Stimulated activated CD4-positive, alpha-beta T cell treated with anti-CD3 and anti-CD28 coated beads, Interleukin-1b, Interleukin-23, amount 100 ng/mL, for 48 hours (primary cell): ENCODE measurements at regions not wholly inside any gene's neighbourhood (a gene's known extent, or its start where the extent isn't known, plus 50 kb on each side); places are given as distances from the start of the nearest gene placed in this dataset.
"Not testable (repeated sequence)": the region's sequence is repeated elsewhere in the genome, so short reads cannot be mapped to it uniquely, and the experiment has no call there.

ENCODE experiments used
- DNase-seq: peaks from one replicate; pipeline ENCODE4 v3.0.0-alpha.2; 2020

DNA sequence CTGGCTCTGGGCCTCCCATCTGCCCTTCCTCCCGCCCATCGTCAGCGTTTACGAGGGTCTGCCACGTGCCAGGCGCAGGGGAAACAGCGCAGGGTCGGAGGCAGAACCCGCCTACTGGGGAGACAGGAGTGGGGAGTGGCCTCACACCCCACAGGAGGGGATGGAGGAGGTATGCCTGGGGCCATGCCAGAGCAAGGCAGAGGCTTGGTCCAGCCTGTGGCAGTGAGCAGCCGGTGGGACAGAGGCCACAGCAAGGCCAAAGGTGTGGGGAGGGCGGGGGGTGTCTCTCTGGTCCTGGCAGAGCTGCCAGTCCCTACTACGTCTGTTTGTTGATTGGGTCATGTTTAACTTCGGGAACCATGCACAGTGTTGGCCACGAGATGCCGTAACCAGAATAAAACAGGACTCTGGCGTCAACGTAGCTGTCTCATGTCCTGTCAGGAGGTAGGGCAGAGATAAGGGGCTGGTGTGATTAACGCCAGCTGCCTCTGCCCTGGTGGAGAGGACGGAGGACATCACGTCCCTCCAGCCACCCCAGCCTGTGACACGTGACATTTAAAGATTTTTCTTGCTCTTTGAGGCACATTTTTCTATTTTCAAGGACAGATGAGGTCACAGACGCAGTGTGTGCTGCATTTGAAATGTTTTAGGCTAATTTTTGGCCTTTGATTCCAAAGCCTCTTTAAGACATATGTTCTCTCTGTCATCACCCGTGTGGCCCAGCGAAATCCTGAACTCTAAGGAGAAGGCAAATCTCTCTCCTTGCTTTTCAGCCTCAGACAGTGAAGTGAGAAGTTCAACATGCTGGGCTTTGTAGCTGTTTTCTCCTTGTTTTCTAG is 193.3 kb downstream of the LAT start:
- DNase-seq, result not testable (repeated sequence)

DNA sequence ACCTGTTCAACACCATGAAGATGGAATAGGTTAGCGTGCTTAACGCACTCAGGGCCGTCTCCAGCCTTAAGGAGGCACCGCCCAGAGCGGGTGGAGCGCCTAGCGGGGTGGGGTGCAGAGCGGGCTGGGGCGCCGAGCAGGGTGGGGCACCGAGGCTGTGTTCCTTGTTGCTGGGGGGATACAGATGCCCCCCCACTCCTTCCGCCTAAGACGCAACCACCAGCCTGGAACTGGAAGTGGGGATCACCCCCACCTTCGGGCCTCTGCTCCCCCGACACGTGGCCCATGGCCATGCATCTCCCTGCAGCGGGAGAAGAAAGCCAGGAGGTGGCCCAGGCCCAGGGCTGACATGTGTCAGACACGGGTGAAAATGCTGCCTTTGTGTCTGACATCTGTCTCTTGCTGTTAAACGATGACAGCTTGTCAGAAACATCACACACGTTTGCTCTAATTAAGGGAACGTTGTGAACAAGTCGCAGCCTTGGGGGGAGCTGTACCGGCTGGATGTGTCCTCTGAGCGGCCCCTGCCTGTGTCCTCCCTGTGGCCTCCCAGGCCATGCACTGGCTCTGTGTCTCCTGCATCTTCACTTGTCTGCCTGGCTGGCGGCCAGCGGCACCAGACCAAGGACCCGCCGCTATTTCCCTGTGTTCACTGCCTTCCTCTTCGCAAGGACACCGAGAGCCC is 192.5 kb downstream of the LAT start:
- DNase-seq, result not testable (repeated sequence)

DNA sequence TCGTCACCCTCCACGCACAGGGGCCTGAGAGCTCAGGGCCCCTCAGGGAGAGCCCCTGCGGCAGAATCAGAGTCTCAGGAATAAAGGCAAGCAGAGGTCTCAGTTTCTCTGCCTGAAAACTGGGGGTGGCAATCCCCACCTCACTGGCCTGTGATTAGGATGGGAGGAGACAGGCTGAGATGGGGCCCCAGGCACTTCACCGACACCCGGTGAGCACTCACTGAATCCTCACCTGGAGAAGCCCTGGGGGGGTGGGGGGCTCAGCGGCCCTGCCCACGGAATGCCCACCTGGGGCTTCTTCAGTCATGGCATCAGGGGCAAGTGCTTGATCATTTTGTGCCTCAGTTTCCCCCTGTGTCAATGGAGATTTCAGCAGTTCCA is 192.0 kb downstream of the LAT start:
- not testable (repeated sequence) for DNase-seq

DNA sequence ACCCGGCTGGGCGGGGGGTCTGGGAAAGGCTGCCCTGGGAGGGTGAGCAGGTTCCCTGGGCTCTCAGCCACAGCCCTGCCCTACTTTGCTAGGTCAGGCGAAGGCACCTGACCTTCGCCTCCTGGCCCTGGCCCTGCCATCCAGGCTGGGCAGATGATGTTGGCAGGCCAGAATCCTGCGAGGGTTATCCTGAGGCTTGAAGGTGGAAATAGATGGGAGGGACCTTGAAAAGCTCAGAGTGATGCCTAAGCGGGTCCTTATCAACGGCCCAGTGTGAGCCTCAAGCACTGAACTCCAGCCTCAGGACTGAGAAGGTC is 191.3 kb downstream of the LAT start:
- not testable (repeated sequence) for DNase-seq

DNA sequence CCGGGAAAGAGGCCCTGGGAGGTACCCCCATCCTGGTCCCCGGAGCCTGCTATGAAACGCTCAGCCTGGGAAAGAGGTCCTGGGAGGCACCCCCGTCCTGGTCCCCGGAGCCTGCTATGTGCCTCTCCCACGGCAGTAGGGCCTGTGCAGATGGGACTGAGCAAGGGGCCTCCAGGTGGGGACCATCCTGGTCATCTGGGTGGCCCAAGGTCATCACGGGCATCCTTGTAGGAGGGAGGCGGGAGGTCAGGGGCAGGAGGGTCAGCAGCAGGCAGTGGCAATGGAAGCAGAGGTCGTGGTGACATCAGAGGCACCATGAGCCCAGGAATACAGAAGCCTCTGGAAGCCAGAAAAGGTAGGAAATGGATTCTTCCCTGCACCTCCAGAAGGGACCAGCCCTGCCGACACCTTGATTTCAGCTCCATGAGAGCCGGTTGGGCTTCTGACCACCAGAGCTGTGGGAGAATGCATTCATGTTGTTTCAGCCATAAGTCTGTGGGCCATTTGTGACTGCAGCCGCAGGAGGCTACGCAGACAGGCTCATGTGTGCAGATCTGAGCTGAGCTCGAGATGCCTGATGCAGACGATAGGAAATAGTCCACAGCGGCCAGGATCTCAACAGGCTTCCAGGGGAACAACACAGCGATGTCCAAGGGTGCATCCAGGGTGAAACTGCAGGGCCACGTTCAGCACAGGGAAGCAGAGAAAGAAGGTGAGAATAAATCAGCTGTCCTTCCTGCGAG is 190.7 kb downstream of the LAT start:
- not testable (repeated sequence) for DNase-seq

GRCh38 chr16:29173371-29174305 is 188.8 kb downstream of the LAT start:
- DNase-seq, result not testable (repeated sequence)

- not testable (repeated sequence) for DNase-seq
Observed at GRCh38 chr16:29172098-29172724, 187.4 kb downstream of the LAT start.

DNA sequence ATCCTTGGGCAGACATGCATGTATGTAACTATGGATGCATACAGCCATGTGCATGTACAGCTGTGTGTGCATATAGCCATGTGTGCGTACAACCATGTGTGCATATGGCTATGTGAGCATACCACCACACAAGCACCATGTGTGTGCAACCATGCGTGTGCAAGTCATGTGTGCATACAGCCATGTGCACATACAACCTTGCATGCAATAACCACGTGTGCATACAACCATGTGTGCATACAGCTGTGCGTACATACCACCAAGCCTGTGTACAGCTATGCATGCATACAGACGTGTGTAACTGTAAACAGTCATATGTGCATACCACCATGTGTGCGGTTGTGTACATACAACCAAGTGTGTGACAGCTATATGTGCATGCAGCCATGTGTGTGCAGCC is 186.4 kb downstream of the LAT start:
- DNase-seq, result not testable (repeated sequence)

DNA sequence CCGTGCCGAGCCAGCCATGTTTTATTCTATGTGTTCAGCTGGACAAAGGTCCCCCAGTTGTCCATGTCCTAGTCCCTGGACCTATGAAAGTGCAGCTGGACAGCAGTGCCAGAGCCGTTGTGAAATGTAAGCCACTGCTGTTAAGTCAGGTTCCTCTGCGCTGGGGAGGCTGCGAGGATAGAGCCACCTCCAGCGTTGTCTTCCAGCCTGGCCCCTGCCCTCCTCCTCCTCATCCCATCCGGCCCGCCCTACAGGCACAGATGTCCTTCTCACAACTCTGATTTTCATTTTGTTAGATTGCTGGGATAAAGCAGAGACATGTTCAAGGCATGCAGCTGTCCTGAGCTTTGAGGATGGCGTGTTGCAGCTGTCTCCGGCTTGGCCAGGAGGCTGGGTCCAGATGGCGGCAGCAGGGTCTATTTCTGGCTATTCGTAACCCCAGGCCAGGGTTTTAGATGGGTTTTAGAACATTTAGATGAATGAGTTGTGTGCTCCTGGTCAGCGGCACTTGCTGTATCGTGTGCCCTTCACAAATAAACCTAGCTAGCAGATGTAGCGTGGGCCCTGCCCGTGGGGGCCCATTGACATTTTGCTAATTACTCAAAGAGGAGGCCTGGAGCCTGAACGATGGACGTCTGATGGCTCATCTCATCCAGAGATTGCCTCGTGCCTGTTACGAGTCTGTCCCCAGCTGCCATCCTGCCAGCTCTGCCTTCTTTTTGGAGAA is 185.7 kb downstream of the LAT start:
- DNase-seq, result not testable (repeated sequence)

DNA sequence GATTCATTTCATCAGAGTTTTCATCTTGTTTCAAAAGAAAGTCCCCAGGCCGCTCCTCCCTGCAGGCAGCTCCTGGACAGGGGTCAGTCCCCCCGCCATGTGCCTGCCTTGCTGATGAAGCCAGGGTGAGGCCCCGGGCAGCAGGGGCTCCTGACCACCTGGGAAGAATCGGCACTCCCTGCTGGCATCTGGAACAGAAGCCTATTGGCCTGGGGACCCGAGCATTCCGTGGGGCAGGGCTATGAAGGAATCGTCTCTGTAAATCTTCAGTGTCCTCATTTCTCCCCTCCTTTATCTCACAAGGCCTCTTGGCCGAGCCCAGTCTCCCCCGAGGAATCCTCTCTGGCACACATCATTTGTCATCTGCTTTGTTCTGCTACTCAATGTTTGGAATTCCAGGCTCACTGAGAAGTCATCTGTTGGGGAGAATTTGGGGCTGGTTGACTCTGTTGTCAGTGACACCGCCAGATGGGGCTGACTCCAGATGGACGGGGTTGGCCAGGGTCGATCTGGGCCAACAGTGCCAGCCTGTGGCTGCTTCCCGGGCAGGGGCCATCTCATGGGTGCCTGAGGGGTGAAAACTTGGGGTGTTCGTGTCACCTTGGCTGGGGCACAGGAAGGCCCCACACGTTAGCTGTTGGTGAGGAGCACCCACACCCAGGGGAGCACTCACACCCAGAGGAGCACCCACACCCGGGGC is 184.6 kb downstream of the LAT start:
- not testable (repeated sequence) for DNase-seq

DNA sequence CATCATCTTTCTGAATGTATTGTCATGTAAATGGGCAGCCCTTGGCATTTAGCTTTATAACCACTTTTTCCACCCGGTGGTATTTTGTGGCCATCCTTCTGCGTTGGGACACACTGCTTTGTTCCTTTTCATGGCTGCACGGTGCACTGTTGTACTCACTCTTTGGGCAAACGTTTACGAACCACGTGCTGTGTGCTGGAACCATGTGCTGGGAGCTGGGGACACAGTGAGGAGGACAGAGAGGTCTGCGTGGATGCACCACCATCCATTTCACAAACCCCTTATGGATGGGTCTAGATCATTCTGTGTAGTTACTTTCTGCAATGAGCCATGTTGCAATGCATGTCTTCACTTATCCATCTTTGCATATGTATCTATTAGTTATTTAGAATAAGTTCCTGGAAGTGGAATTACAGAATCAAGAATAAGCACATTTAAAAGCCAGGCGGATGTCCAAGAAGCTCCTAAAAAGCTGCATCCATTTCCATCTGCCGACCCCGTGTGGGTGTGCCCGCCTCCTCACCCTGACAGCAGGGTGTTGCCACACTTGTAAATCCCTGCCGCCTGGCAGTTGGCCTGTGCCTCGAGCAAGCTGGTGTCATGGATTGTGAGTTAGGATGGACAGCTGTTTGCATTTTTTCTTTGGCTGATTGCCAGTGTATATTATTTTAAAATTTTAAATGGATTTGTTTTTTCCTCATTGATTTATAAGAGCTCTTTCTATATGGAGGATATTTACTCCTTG is 183.8 kb downstream of the LAT start:
- DNase-seq, result not testable (repeated sequence)

- DNase-seq, result not testable (repeated sequence)
Observed at GRCh38 chr16:29164442-29165089, 179.7 kb downstream of the LAT start.

- not testable (repeated sequence) for DNase-seq
Observed at GRCh38 chr16:29160171-29160570, 175.3 kb downstream of the LAT start.

- DNase-seq, result not testable (repeated sequence)
Observed at GRCh38 chr16:29159603-29160002, 174.8 kb downstream of the LAT start.

DNA sequence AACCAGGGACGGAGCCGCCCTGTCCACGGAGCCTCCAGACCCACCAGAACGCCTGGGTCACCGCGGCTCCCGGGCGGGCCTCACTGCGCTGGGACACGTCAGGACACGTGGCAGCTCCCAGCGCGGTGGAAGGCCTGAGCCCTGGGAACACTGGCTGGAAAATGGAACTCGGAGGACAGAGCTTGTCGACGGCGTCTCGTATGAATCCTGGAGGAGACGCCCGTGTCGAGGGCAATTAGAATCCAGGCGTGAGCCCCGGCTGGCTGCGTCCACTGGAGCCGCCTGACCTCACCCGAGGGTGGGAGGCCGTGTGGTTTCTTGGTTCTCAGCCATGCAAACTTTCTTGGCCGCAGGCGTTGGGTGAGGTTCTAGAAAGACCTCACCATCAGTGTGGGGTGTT is 173.9 kb downstream of the LAT start:
- no peak for DNase-seq

GRCh38 chr16:29158031-29158784 is 173.4 kb downstream of the LAT start:
- DNase-seq, result not testable (repeated sequence)

GRCh38 chr16:29157051-29157923 is 172.4 kb downstream of the LAT start:
- not testable (repeated sequence) for DNase-seq
